NCI-H526 treated with DMSO at 0.1 percent for 48 hours (cell line): ENCODE measurements at regions not wholly inside any gene's neighbourhood (a gene's known extent, or its start where the extent isn't known, plus 50 kb on each side); places are given as distances from the start of the nearest gene placed in this dataset.
"Not testable (repeated sequence)": the region's sequence is repeated elsewhere in the genome, so short reads cannot be mapped to it uniquely, and the experiment has no call there.

Experiments used
- DNase-seq: peaks from one replicate; lab custom pipeline; 2025; lab: John Stamatoyannopoulos, UW

- no peak for DNase-seq
Observed at GRCh38 chr11:23151819-23152218, 291.5 kb upstream of the CCDC179 start.

- no peak for DNase-seq
Observed at GRCh38 chr11:23155503-23155902, 295.2 kb upstream of the CCDC179 start.

GRCh38 chr11:23164022-23164421 lies 303.7 kb upstream of the CCDC179 start:
- no peak for DNase-seq

GRCh38 chr11:23166376-23166775 lies 306.1 kb upstream of the CCDC179 start:
- no peak for DNase-seq

- DNase-seq = no peak
Observed at GRCh38 chr11:23179609-23180008, 319.3 kb upstream of the CCDC179 start.

GRCh38 chr11:23181022-23181807 lies 320.9 kb upstream of the CCDC179 start:
- DNase-seq = no peak

GRCh38 chr11:23192256-23192655 lies 332.0 kb upstream of the CCDC179 start:
- DNase-seq = no peak

GRCh38 chr11:23201936-23202522 lies 341.8 kb upstream of the CCDC179 start:
- DNase-seq = no peak

- DNase-seq = no peak
Observed at GRCh38 chr11:23202611-23203010, 342.3 kb upstream of the CCDC179 start.

GRCh38 chr11:23205156-23205871 lies 345.0 kb upstream of the CCDC179 start:
- DNase-seq = no peak

GRCh38 chr11:23206741-23207336 lies 346.6 kb upstream of the CCDC179 start:
- no peak for DNase-seq

- no peak for DNase-seq
Observed at GRCh38 chr11:23211221-23211620, 350.9 kb upstream of the CCDC179 start.

- peak; percentile 46 for DNase-seq
Observed at GRCh38 chr11:23212807-23213206, 352.5 kb upstream of the CCDC179 start.

GRCh38 chr11:23217072-23217471 lies 356.8 kb upstream of the CCDC179 start:
- no peak for DNase-seq

- DNase-seq = not testable (repeated sequence)
Observed at GRCh38 chr11:23220086-23220485, 359.8 kb upstream of the CCDC179 start.

- DNase-seq = no peak
Observed at GRCh38 chr11:23221366-23221765, 361.1 kb upstream of the CCDC179 start.

GRCh38 chr11:23226331-23227077 lies 366.2 kb upstream of the CCDC179 start:
- DNase-seq = no peak

- DNase-seq = no peak
Observed at GRCh38 chr11:23227078-23227445, 366.8 kb upstream of the CCDC179 start.

- DNase-seq = no peak
Observed at GRCh38 chr11:23232652-23233051, 372.4 kb upstream of the CCDC179 start.

- no peak for DNase-seq
Observed at GRCh38 chr11:23233075-23233474, 372.8 kb upstream of the CCDC179 start.

- DNase-seq = no peak
Observed at GRCh38 chr11:23236826-23237555, 376.7 kb upstream of the CCDC179 start.
